Keratinocyte (primary cell): ENCODE measurements at regions not wholly inside any gene's neighbourhood (a gene's known extent, or its start where the extent isn't known, plus 50 kb on each side); places are given as distances from the start of the nearest gene placed in this dataset.

Experiments
- DNase-seq: peaks from one replicate; pipeline ENCODE4 v3.0.0-alpha.2; 2011; ENCODE audit warnings: low read depth, missing footprints, low spot score
- FAIRE-seq: peaks from 2 replicates; lab custom pipeline; 2011; peaks lifted over from hg19 to GRCh38; lab: Jason Lieb, UNC
- H2AFZ ChIP-seq: 2 replicates; pipeline ENCODE4 v1.6.0; 2012; ENCODE audit warnings: low read length, control low read depth, inconsistent platforms; ENCODE audit not compliant: control insufficient read depth
- H3K27ac ChIP-seq: 2 replicates; pipeline ENCODE4 v1.5.1; 2011; ENCODE audit warnings: low read length; ENCODE audit not compliant: control insufficient read depth, insufficient read depth
- H3K27me3 ChIP-seq: 3 replicates; pipeline ENCODE4 v1.6.0; 2011; ENCODE audit warnings: low read length; ENCODE audit not compliant: control insufficient read depth, insufficient read depth; ENCODE audit errors: extremely low read depth
- H3K36me3 ChIP-seq, 2 experiments: 2 replicates in 1 of 2; 3 replicates in 1 of 2; pipeline ENCODE4 v1.5.1; 2011; ENCODE audit warnings: low read length in 2 of 2, mild to moderate bottlenecking in 1 of 2; ENCODE audit not compliant: control insufficient read depth in 2 of 2, insufficient read depth in 2 of 2; ENCODE audit errors: extremely low read depth in 1 of 2
- H3K4me1 ChIP-seq: 3 replicates; pipeline ENCODE4 v1.5.1; 2011; ENCODE audit warnings: low read length; ENCODE audit not compliant: control insufficient read depth, insufficient read depth; ENCODE audit errors: extremely low read depth
- H3K4me2 ChIP-seq: 3 replicates; pipeline ENCODE4 v1.6.0; 2011; ENCODE audit warnings: low read depth, low read length; ENCODE audit not compliant: control insufficient read depth, insufficient read depth; ENCODE audit errors: extremely low read depth
- H3K4me3 ChIP-seq, 3 experiments: fragments of 200-600 bp in 1 of 3; sonication (generic) in 1 of 3; 2 replicates in 2 of 3; 3 replicates in 1 of 3; pipeline ENCODE4 v1.5.1; 2011 to 2016; ENCODE audit warnings: low read length in 3 of 3, mild to moderate bottlenecking in 3 of 3, control low read depth in 2 of 3, inconsistent platforms in 1 of 3, low read depth in 1 of 3, mixed read lengths in 1 of 3, mixed run types in 1 of 3, moderate library complexity in 1 of 3; ENCODE audit not compliant: control insufficient read depth in 2 of 3, insufficient read depth in 2 of 3; ENCODE audit errors: extremely low read depth in 1 of 3
- H3K79me2 ChIP-seq: 2 replicates; pipeline ENCODE4 v1.6.0; 2012; ENCODE audit warnings: low read length; ENCODE audit not compliant: control insufficient read depth, insufficient read depth
- H3K9ac ChIP-seq: 3 replicates; pipeline ENCODE4 v1.6.0; 2011; ENCODE audit warnings: low read length; ENCODE audit not compliant: control insufficient read depth, insufficient read depth; ENCODE audit errors: extremely low read depth
- H3K9me1 ChIP-seq: 3 replicates; pipeline ENCODE4 v1.6.0; 2011; ENCODE audit warnings: low read length; ENCODE audit not compliant: control insufficient read depth, insufficient read depth; ENCODE audit errors: extremely low read depth
- H3K9me3 ChIP-seq: 2 replicates; pipeline ENCODE4 v1.5.1; 2012; ENCODE audit warnings: low read depth, low read length; ENCODE audit not compliant: control insufficient read depth
- H4K20me1 ChIP-seq: 3 replicates; pipeline ENCODE4 v1.6.0; 2011; ENCODE audit warnings: low read length; ENCODE audit not compliant: control insufficient read depth, insufficient read depth; ENCODE audit errors: extremely low read depth
- CTCF ChIP-seq, 3 experiments: IDR thresholded peaks in 1 of 3; conservative IDR thresholded peaks in 1 of 3; optimal IDR thresholded peaks in 1 of 3; 2 replicates in 2 of 3; 3 replicates in 1 of 3; pipeline versions ENCODE3 to v1.5.1; 2011; ENCODE audit warnings: low read length in 3 of 3, mild to moderate bottlenecking in 3 of 3, moderate library complexity in 2 of 3, control low read depth in 1 of 3, inconsistent platforms in 1 of 3; ENCODE audit not compliant: insufficient read depth in 2 of 3; ENCODE audit errors: extremely low read depth in 1 of 3
- EZH2 ChIP-seq: IDR thresholded peaks from one replicate; pipeline ENCODE4 v1.6.1; 2012; ENCODE audit warnings: inconsistent platforms, mild to moderate bottlenecking, low read length, moderate library complexity
- dilution Hi-C: fragments of 300-500 bp; cut with MboI; formaldehyde crosslinking; loops from one replicate; pipeline ENCODE4 v1.7.0; 2020; ENCODE audit warnings: low sequenced_read_pairs; ENCODE audit not compliant: extremely low pct_ligation_motif_present

DNA sequence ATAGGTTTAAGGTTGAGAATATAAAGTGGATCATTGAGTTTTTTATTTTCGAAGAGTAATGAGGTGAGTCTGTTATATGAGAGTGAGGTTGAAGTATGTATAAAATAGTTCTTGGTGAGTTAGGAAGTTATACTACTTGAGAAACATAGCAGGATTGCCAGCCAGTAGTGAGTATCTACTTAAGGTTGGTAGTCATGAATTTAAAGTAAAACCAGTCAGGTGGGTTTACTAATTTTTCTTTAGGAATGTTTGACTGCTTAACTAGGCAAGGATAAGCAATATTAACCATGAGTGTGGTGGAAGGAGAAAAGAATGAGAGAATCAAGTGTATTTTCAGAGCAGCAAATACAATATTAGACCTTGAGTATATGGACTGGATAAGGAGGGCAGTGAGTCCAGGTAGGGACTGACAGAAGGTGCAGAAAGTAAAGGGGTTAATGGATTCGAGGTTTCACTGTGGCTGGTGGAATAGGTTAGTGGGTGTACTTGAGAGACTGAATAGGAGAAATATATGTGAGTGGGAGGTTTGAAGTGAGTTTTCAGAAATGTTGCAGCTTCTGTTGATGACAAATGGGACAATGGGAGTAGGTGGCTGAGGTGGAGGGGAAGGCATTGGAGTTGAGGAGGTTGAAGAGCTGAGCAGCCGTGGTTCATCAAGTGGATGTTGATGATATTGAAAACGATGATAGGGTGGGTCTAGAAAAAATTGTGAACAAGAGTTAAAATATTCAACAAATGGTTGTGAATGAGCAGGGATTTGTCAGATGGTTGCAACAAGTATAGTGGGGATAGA lies 232.5 kb upstream of the ASCC3 start:
- FAIRE-seq: no peak
- Histone ChIP-seq H3K27ac (no peak overlapping the region), H3K79me2 (no peaks in the 10 kb centered on the region), H3K4me3 (no peak overlapping the region), H4K20me1 (no peaks in the 10 kb centered on the region), H3K9me1 (no peaks in the 10 kb centered on the region), H3K4me2 (no peak overlapping the region), H3K27me3 (no peaks in the 10 kb centered on the region), H3K9me3 (no peaks in the 10 kb centered on the region), H3K4me1 (no peaks in the 10 kb centered on the region), H2AFZ (no peak overlapping the region), H3K36me3 (no peaks in the 10 kb centered on the region), H3K9ac (no peak overlapping the region)
- DNase-seq: no peak
- dilution Hi-C loops: no loop called here
- no peak for TF ChIP-seq CTCF (optimal IDR thresholded peaks at IDR 0.05 in 1 of 3, IDR thresholded peaks at IDR 0.05 in 1 of 3, conservative IDR thresholded peaks at IDR 0.05 in 1 of 3; ENCODE audit: extremely low read depth in 1 of 3, insufficient read depth in 2 of 3, low read length in 3 of 3)
- no peak for TF ChIP-seq EZH2

GRCh38 chr6:101114703-101115102 lies 233.6 kb upstream of the ASCC3 start:
- no peak for DNase-seq
- FAIRE-seq: peak; percentile 13

More at GRCh38 chr6:101114703-101115102, 233.6 kb upstream of the ASCC3 start:
- H3K4me2 ChIP-seq: no peak overlapping the region
- H3K4me3 ChIP-seq: no peak overlapping the region
- no peaks in the 10 kb centered on the region for H3K36me3 ChIP-seq
- H4K20me1 ChIP-seq: no peaks in the 10 kb centered on the region
- no peaks in the 10 kb centered on the region for H3K27me3 ChIP-seq
- no peaks in the 10 kb centered on the region for H3K79me2 ChIP-seq
- no peak overlapping the region for H3K27ac ChIP-seq
- peak; percentile 33 to 68 (median 57) for TF ChIP-seq CTCF (optimal IDR thresholded peaks at IDR 0.05 in 1 of 3, IDR thresholded peaks at IDR 0.05 in 1 of 3, conservative IDR thresholded peaks at IDR 0.05 in 1 of 3; ENCODE audit: extremely low read depth in 1 of 3, insufficient read depth in 2 of 3, low read length in 3 of 3)
- no peak for TF ChIP-seq EZH2
- no peaks in the 10 kb centered on the region for H3K4me1 ChIP-seq
- H3K9me3 ChIP-seq: no peaks in the 10 kb centered on the region
- dilution Hi-C loops: no loop called here
- no peak overlapping the region for H2AFZ ChIP-seq
- H3K9me1 ChIP-seq: no peaks in the 10 kb centered on the region
- H3K9ac ChIP-seq: no peak overlapping the region
